ENCODE measurements at regions not wholly inside any gene's neighbourhood (a gene's known extent, or its start where the extent isn't known, plus 50 kb on each side); places are given as distances from the start of the nearest gene placed in this dataset.

- no peak overlapping the region for H3K27ac ChIP-seq (ENCODE audit: low read depth, low read length)
- intact Hi-C loops (cut with micrococcal nuclease) = no loop called here
- no peak overlapping the region for H3K4me2 ChIP-seq (ENCODE audit: low read length)
- no peak overlapping the region for H3K9ac ChIP-seq (ENCODE audit: low read length)
- no peaks in the 10 kb centered on the region for H3K27me3 ChIP-seq (ENCODE audit: insufficient read depth, low read length)
- no peaks in the 10 kb centered on the region for H4K20me1 ChIP-seq (ENCODE audit: insufficient read depth)
- no TSS peak for BruUV-seq (replicated peaks)
- no peak for TF ChIP-seq SIN3A (IDR thresholded peaks at IDR 0.05; ENCODE audit: low read depth)
- no peak for TF ChIP-seq JUND (IDR thresholded peaks at IDR 0.05)
- no peak for TF ChIP-seq POLR2A (IDR thresholded peaks at IDR 0.05; ENCODE audit: borderline replicate concordance, extremely low read depth, insufficient read depth, insufficient read length)
- no peak for TF ChIP-seq YY1 (IDR thresholded peaks at IDR 0.05; ENCODE audit: extremely low read depth, insufficient replicate concordance, low read depth, low read length)
- TF ChIP-seq EZH2 (IDR thresholded peaks at IDR 0.05) = no peak
- no peak for TF ChIP-seq ZNF274 (IDR thresholded peaks at IDR 0.05; ENCODE audit: low read depth, low read length)
- no peak for TF ChIP-seq ATF3 (IDR thresholded peaks at IDR 0.05)
- no peak for TF ChIP-seq FOSL1 (IDR thresholded peaks at IDR 0.05; ENCODE audit: low read depth)
- TF ChIP-seq ZFX (IDR thresholded peaks at IDR 0.05) = no peak
- TF ChIP-seq SRF (IDR thresholded peaks at IDR 0.05; ENCODE audit: low read depth) = no peak
- TF ChIP-seq EZH2phosphoT487 (IDR thresholded peaks at IDR 0.05; ENCODE audit: borderline replicate concordance) = no peak
- TF ChIP-seq SP1 (IDR thresholded peaks at IDR 0.05; ENCODE audit: low read depth) = no peak
- TF ChIP-seq ZBTB33 (IDR thresholded peaks at IDR 0.05; ENCODE audit: extremely low read depth, insufficient replicate concordance, low read length) = no peak
- no peak for TF ChIP-seq CEBPB (IDR thresholded peaks at IDR 0.05; ENCODE audit: low read depth)
- no peak for TF ChIP-seq EGR1 (IDR thresholded peaks at IDR 0.05; ENCODE audit: low read depth)
- TF ChIP-seq CBX3 (IDR thresholded peaks at IDR 0.05; ENCODE audit: low read depth) = no peak
- TF ChIP-seq REST (IDR thresholded peaks at IDR 0.05; ENCODE audit: low read depth) = no peak
- TF ChIP-seq, protein P1, sequence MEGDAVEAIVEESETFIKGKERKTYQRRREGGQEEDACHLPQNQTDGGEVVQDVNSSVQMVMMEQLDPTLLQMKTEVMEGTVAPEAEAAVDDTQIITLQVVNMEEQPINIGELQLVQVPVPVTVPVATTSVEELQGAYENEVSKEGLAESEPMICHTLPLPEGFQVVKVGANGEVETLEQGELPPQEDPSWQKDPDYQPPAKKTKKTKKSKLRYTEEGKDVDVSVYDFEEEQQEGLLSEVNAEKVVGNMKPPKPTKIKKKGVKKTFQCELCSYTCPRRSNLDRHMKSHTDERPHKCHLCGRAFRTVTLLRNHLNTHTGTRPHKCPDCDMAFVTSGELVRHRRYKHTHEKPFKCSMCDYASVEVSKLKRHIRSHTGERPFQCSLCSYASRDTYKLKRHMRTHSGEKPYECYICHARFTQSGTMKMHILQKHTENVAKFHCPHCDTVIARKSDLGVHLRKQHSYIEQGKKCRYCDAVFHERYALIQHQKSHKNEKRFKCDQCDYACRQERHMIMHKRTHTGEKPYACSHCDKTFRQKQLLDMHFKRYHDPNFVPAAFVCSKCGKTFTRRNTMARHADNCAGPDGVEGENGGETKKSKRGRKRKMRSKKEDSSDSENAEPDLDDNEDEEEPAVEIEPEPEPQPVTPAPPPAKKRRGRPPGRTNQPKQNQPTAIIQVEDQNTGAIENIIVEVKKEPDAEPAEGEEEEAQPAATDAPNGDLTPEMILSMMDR (IDR thresholded peaks at IDR 0.05 in 2 of 3, conservative IDR thresholded peaks at IDR 0.05 in 1 of 3; ENCODE audit: borderline replicate concordance in 1 of 3, insufficient read depth in 1 of 3, low read depth in 2 of 3, low read length in 2 of 3) = no peak
- TF ChIP-seq MAX (IDR thresholded peaks at IDR 0.05) = no peak
- DNase-seq (ENCODE audit: low read depth, low spot score) (no peak), ATAC-seq (no peak)
- POLR2A ChIA-PET = no interaction called here
- no peaks in the 10 kb centered on the region for H3K9me2 ChIP-seq (ENCODE audit: insufficient read depth)
- H3K79me2 ChIP-seq (ENCODE audit: insufficient read depth, low read length) = no peaks in the 10 kb centered on the region
- no peaks in the 10 kb centered on the region for H3K9me3 ChIP-seq (ENCODE audit: control insufficient read depth in 1 of 2, insufficient read depth in 1 of 2, low read depth in 1 of 2, low read length in 2 of 2)
- CTCF ChIA-PET = interaction anchor here (1.2 to 2.9 kb wide), 2 partner anchors 8 kb away, joined by 3 to 9 read pairs; no protein-coding TSS in a partner anchor
- RAD21 ChIA-PET (ENCODE audit: low non-redundant PET in 1 of 2, low total read pairs in 2 of 2, uncharacterized antibody in 2 of 2, unreplicated experiment in 2 of 2) = no interaction called here
- H3K4me1 ChIP-seq (ENCODE audit: control insufficient read depth in 1 of 2, insufficient read depth in 2 of 2, low read length in 2 of 2) = peaks cover 12 to 27% of the 10 kb centered on the region in 2 experiments; a peak in 3 of 4 replicates
- H2AFZ ChIP-seq (ENCODE audit: low read depth, low read length, poor library complexity, severe bottlenecking) = no peak overlapping the region
- no peaks in the 10 kb centered on the region for H3K36me3 ChIP-seq (ENCODE audit: control insufficient read depth in 1 of 2, insufficient read depth in 2 of 2, low read length in 2 of 2)
- H3K4me3 ChIP-seq (replicated peaks in 1 of 2; ENCODE audit: low read depth in 1 of 2, low read length in 2 of 2) = no peak overlapping the region
Measured at GRCh38 chr4:139611391-139611790, 54.2 kb upstream of the MGST2 start.

All from HCT116 (cell line).